ENCODE measurements at regions not wholly inside any gene's neighbourhood (a gene's known extent, or its start where the extent isn't known, plus 50 kb on each side); places are given as distances from the start of the nearest gene placed in this dataset.
A peak's percentile ranks its signal among the peaks of the same experiment; 100 is the strongest.

DNA sequence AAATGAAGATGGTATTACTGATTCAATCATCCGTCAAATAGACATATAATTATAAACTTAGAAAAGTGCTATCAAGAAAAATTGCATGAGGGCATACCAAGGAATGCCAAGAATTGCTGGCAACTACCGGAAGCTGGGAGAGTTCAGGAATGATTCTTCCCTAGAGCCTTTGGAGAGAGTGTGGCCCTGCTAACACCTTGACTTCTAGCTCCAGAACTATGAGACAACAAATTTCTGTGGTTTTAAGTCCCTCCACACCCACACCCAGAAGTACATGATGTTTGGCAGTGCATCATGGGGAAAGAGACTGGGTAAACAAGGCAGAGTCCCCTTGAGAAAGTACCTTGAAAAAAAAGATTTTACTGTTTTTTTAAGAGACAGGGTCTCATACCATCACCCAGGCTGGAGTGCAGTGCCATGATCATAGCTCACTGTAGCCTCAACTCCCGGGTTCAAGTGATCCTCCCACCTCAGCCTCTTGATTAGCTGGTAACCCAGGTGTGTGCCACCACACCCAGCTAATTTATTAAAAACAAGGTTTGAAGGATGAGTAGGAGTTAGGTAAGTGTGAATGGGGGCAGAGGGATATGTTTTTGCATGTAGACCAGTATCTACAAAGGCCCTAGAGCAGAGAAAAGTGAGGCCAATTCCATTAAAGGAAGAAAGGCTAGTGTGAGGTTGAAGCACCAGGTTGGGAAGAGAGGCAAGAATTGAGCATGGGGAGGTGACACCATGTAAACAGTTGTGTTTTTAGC, 53.1 kb downstream of the GSX2 start:
- no peak for ATAC-seq
- Mint-ChIP-seq H3K36me3 (peaks cover 0 to 5% (median 1%) of the 10 kb centered on the region in 3 donors), H3K27me3 (peaks cover 0 to 35% (median 7%) of the 10 kb centered on the region in 5 donors), H3K27ac (no peak overlapping the region), H3K4me1 (peaks cover 0 to 15% (median 8%) of the 10 kb centered on the region in 4 donors), H3K9me3 (peaks cover 0 to 11% (median under 1%) of the 10 kb centered on the region in 9 donors), H3K4me3 (no peak overlapping the region)
- POLR2A ChIA-PET, result interaction anchor here (0.6 kb wide), 1 partner anchor 91 kb away, joined by 3 read pairs; no protein-coding TSS in a partner anchor
- DNase-seq, result no peak

DNA sequence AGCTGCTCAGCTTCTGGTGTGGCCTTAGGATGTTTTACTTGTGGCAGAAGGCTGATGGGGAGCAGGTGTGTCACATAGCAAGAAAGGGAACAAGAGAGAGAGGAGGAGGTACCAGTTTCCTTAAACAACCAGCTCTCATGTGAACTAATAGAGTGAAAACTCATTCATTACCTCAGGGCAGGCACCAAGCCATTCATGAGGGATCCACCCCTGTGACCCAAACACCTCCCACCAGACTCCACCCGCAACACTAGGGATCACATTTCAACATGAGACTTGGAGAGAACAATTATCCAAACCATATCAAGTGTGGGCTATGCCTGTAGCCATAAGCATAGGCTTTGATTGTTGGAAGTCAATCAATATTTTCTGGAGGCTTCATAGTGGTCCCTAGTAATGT, 56.0 kb downstream of the GSX2 start:
- H3K27ac Mint-ChIP-seq, result no peak overlapping the region
- H3K9me3 Mint-ChIP-seq, result peaks cover 0 to 28% (median 8%) of the 10 kb centered on the region in 9 donors
- POLR2A ChIA-PET, result no interaction called here
- DNase-seq, result no peak
- no peak overlapping the region for H3K4me3 Mint-ChIP-seq
- peaks cover 0 to 12% (median 5%) of the 10 kb centered on the region in 3 donors for H3K36me3 Mint-ChIP-seq
- peaks cover 0 to 15% (median 6%) of the 10 kb centered on the region in 4 donors for H3K4me1 Mint-ChIP-seq
- peaks cover 0 to 15% (median 3%) of the 10 kb centered on the region in 5 donors for H3K27me3 Mint-ChIP-seq
- ATAC-seq, result no peak

DNA sequence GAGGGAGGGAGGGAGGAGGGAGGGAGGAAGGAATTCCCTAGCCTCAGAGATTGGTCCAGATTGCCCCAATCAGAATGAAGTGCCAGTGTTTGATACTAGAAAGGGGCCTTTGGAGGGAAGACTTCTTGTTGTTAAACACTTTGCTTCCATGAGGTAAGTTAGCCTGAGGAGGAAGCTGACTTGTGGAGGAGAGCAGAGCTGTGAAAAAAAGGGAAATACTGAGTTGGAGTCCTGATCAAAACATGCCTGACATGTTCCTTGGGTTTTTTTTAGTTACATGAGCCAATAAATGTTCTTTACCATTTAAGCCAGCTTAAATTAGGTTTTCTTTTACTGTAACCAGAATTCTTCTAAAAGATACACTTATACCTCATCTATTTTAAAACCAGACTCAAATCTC, 57.6 kb downstream of the GSX2 start:
- H3K4me3 Mint-ChIP-seq, result no peak overlapping the region
- H3K9me3 Mint-ChIP-seq, result peaks cover 0 to 32% (median 9%) of the 10 kb centered on the region in 9 donors
- peak overlapping the region in 1 of 10 donors; percentile 51 for H3K27ac Mint-ChIP-seq
- ATAC-seq (no peak), DNase-seq (no peak)
- POLR2A ChIA-PET, result no interaction called here
- H3K4me1 Mint-ChIP-seq, result peaks cover 0 to 9% (median 4%) of the 10 kb centered on the region in 4 donors
- H3K27me3 Mint-ChIP-seq, result peaks cover 0 to 9% (median 3%) of the 10 kb centered on the region in 5 donors
- H3K36me3 Mint-ChIP-seq, result peaks cover 0 to 12% (median 7%) of the 10 kb centered on the region in 3 donors

DNA sequence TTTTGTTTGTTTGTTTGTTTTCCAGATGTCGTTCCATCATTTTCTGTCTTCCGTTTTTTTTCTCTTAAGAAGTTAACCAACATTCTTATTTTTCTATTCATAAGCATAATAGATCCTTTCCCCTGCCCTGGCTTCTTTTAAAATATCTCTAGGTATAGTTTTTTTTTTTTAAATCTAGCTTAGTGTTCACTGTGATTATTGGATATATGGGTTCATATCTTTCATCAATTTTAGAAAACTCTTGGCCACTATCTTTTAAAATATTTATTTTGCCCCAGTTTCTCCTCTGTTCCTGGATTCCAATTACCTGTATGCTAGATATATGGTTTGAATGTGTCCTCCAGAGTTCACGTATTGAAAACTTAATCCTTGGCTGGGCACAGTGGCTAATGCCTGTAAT, 59.6 kb downstream of the GSX2 start:
- H3K4me1 Mint-ChIP-seq, result no peaks in the 10 kb centered on the region
- POLR2A ChIA-PET, result no interaction called here
- DNase-seq, result no peak
- peaks cover 0 to 32% (median 9%) of the 10 kb centered on the region in 9 donors for H3K9me3 Mint-ChIP-seq
- H3K27ac Mint-ChIP-seq, result no peak overlapping the region
- no peak for ATAC-seq
- H3K4me3 Mint-ChIP-seq, result no peak overlapping the region
- peaks cover 0 to 12% (median 7%) of the 10 kb centered on the region in 3 donors for H3K36me3 Mint-ChIP-seq
- peaks cover 0 to 4% (median 2%) of the 10 kb centered on the region in 5 donors for H3K27me3 Mint-ChIP-seq

DNA sequence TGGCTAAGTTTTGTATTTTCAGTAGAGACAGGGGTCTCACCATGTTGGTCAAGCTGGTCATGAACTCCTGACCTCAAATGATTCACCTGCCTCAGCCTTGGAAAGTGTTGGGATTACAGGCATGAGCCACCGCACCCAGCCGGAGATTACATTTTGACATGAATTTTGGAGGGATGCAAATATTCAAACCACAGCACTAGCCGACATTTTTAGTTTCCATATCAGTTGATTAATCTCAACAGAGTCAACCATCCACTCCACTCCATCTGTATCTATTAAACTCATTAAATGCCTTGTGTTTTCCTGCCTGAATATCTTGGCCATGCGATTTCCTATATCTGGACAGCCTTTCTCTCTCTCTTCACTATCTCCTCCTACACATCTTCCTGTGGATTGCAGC, 64.1 kb upstream of the PDGFRA start:
- peaks cover 0 to 4% (median 0%) of the 10 kb centered on the region in 3 donors for H3K36me3 Mint-ChIP-seq
- POLR2A ChIA-PET, result no interaction called here
- H3K27me3 Mint-ChIP-seq, result peaks cover 0 to 7% (median 4%) of the 10 kb centered on the region in 5 donors
- peaks cover 0 to 15% (median 3%) of the 10 kb centered on the region in 9 donors for H3K9me3 Mint-ChIP-seq
- no peak overlapping the region for H3K27ac Mint-ChIP-seq
- H3K4me3 Mint-ChIP-seq, result no peak overlapping the region
- no peak for DNase-seq
- no peak for ATAC-seq
- no peaks in the 10 kb centered on the region for H3K4me1 Mint-ChIP-seq

DNA sequence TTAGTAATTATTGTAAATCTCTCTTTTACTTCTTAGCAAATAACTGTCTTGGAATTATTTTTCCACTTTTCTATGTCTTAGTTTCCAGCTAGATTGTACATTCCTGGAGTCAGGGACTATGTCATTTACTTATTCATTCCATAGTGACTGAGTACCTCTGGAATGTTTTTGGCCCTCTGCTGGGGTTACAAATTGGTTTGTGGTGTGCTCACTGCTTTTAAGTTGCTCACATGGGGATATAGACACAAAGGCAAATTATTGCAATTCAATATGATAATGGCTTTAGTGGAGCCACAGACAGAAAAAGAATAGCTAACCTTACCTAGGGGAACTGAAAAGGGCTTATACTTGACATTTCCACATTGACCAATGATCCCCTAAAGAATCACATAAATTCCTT, 63.7 kb upstream of the PDGFRA start:
- Mint-ChIP-seq H3K27ac (no peak overlapping the region), H3K27me3 (peaks cover 0 to 9% (median 4%) of the 10 kb centered on the region in 5 donors), H3K9me3 (peaks cover 0 to 11% (median 3%) of the 10 kb centered on the region in 9 donors), H3K4me1 (no peaks in the 10 kb centered on the region), H3K4me3 (no peak overlapping the region), H3K36me3 (peaks cover 0 to 4% (median 0%) of the 10 kb centered on the region in 3 donors)
- no peak for DNase-seq
- POLR2A ChIA-PET, result no interaction called here
- ATAC-seq, result no peak

DNA sequence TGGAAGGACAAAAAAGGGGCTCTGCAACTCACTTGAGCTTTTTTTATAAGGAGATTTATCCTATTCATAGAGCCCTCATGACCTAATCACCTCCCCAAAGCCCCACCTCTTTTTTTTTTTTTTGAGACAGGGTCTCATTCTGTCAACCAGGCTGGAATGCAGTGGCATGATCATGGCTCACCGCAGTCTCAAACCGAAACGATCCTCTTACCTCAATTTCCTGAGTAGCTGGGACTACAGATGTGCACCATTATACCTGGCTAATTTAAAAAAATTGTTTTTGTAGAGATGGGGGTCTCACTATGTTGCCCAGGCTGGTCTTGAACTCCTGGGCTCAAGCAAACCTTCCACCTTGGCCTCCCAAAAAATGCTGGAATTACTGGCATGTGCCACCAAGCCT, 61.6 kb upstream of the PDGFRA start:
- no peak overlapping the region for H3K4me3 Mint-ChIP-seq
- H3K4me1 Mint-ChIP-seq, result no peaks in the 10 kb centered on the region
- H3K27ac Mint-ChIP-seq, result no peak overlapping the region
- peaks cover 0 to 17% (median 9%) of the 10 kb centered on the region in 5 donors for H3K27me3 Mint-ChIP-seq
- H3K36me3 Mint-ChIP-seq, result no peaks in the 10 kb centered on the region
- ATAC-seq (no peak), DNase-seq (no peak)
- no peaks in the 10 kb centered on the region for H3K9me3 Mint-ChIP-seq
- POLR2A ChIA-PET, result no interaction called here

DNA sequence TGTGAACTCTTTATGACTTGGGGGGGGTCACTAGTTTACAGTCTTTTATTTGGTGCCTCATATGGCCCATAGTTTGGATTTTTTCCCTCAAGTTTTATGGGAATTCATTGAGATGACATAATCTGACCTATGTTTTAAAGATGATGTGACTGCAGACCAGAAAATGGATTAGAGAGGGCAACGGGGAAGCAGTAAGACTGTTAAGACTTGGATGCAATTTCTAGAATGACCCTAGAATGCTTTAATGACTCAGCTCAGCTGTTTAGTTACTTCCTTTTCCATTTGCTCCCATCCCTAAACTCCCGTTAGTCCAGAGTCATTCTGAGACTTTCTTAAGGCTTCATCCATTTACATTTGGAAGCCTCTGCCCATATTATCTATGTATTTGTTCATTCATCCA, 59.9 kb upstream of the PDGFRA start:
- Mint-ChIP-seq H3K4me1 (peaks cover 0 to 2% (median 0%) of the 10 kb centered on the region in 4 donors), H3K9me3 (no peaks in the 10 kb centered on the region), H3K27me3 (peaks cover 0 to 21% (median 12%) of the 10 kb centered on the region in 5 donors), H3K36me3 (no peaks in the 10 kb centered on the region), H3K27ac (no peak overlapping the region), H3K4me3 (no peak overlapping the region)
- DNase-seq (no peak), ATAC-seq (no peak)
- POLR2A ChIA-PET, result no interaction called here

DNA sequence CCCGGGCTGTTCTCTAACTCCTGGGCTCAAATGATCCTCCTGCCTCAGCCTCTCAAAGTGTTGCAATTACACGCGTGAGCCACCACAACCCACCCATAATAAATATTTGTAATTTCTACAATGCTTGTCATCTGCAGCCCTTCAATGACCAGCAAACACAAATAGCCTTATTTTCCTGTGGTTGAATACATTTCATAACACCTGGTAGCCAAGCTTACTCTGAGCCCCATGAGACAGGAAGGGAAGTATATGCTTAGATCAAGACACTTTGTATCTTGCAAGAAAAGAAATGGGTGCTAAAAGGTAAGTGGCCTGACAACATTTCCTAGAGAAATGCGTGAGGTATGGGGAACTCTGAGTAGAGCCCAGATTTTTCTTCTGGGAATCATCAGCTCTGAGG, 56.9 kb upstream of the PDGFRA start:
- no peak for ATAC-seq
- peaks cover 0 to 2% (median 0%) of the 10 kb centered on the region in 4 donors for H3K4me1 Mint-ChIP-seq
- no peak for DNase-seq
- POLR2A ChIA-PET, result no interaction called here
- peaks cover 0 to 21% (median 12%) of the 10 kb centered on the region in 5 donors for H3K27me3 Mint-ChIP-seq
- H3K4me3 Mint-ChIP-seq, result no peak overlapping the region
- H3K36me3 Mint-ChIP-seq, result no peaks in the 10 kb centered on the region
- no peak overlapping the region for H3K27ac Mint-ChIP-seq
- peaks cover 0 to 3% (median 0%) of the 10 kb centered on the region in 9 donors for H3K9me3 Mint-ChIP-seq

DNA sequence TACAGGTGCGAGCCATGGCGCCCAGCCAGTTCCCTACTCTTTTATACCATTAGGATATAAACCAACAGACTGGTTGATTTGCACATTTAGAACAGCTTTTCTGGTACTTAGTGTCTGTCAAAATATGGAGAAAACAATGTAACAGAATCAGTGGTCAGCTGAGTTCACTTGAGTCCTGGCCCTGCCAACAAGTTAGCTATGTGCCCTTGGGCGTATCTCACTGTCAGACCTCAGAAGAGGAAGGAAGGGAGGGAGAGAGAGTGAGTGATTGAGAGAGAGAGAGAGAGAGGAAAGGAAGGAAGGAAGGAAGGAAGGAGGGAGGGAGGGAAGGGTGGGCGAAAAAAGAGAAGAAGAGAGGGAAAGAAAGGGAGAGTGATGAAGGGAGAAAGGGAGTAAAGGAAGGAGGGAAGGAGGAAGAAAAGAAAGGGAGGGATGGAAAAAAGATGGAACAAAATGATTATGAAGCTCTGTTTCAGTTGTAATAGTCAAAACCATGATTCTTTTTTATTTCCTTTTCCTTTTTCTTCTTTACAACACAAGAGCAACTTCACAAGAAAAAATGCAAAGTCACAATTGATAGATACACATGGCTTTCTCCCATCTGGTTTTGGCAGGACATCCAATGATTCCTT, 55.7 kb upstream of the PDGFRA start:
- Mint-ChIP-seq H3K4me3 (no peak overlapping the region), H3K4me1 (peaks cover 0 to 2% (median 0%) of the 10 kb centered on the region in 4 donors), H3K27ac (peak overlapping the region in 1 of 10 donors; percentile 11), H3K36me3 (no peaks in the 10 kb centered on the region), H3K9me3 (peaks cover 0 to 3% (median 0%) of the 10 kb centered on the region in 9 donors), H3K27me3 (peaks cover 0 to 18% (median 10%) of the 10 kb centered on the region in 5 donors)
- ATAC-seq (no peak), DNase-seq (no peak)
- POLR2A ChIA-PET, result no interaction called here

DNA sequence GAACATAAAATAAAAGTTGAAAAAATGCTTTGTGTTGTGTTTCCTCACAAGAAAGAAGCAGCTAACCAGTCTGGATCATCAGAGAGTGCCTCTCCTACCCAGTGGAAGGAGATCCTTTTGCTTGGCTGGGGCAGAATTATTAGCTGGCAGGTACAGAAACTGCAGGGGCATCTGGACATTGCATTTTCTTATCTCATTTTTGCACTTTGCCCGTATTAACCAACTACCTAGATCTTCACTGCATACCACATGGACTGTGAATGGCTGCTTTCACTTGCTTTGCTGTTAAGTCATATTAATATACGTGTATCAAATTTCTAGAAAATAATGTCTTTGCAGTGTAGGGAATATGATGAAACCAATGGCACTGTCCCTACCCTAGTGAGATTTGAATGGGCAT, 52.9 kb upstream of the PDGFRA start:
- DNase-seq (no peak), ATAC-seq (no peak)
- POLR2A ChIA-PET, result no interaction called here
- Mint-ChIP-seq H3K36me3 (no peaks in the 10 kb centered on the region), H3K4me3 (no peak overlapping the region), H3K27me3 (peaks cover 0 to 9% (median 7%) of the 10 kb centered on the region in 5 donors), H3K9me3 (peaks cover 0 to 3% (median 0%) of the 10 kb centered on the region in 9 donors), H3K4me1 (peaks cover 0 to 3% (median 0%) of the 10 kb centered on the region in 4 donors), H3K27ac (no peak overlapping the region)
